GM13976 (cell line): ENCODE measurements at regions not wholly inside any gene's neighbourhood (a gene's known extent, or its start where the extent isn't known, plus 50 kb on each side); places are given as distances from the start of the nearest gene placed in this dataset.

ENCODE experiments used
- DNase-seq: peaks from one replicate; pipeline ENCODE4 v3.0.0; 2012; ENCODE audit warnings: low spot score
- in situ Hi-C: fragments of 300-500 bp; cut with MboI; formaldehyde crosslinking; loops from one replicate; pipeline ENCODE4 v1.12.0; 2022; ENCODE audit warnings: low sequenced_read_pairs, mixed read lengths, inconsistent platforms; ENCODE audit not compliant: unreplicated experiment
- TF ChIP-seq, protein P1 (sequence below): IDR thresholded peaks from 2 replicates; pipeline ENCODE4 v1.5.1; 2012; ENCODE audit warnings: borderline replicate concordance, mild to moderate bottlenecking; ENCODE audit not compliant: insufficient read depth; ENCODE audit errors: extremely low read depth, missing control alignments, control extremely low read depth

- no peak for DNase-seq
- in situ Hi-C loops = no loop called here
- TF ChIP-seq, protein P1, sequence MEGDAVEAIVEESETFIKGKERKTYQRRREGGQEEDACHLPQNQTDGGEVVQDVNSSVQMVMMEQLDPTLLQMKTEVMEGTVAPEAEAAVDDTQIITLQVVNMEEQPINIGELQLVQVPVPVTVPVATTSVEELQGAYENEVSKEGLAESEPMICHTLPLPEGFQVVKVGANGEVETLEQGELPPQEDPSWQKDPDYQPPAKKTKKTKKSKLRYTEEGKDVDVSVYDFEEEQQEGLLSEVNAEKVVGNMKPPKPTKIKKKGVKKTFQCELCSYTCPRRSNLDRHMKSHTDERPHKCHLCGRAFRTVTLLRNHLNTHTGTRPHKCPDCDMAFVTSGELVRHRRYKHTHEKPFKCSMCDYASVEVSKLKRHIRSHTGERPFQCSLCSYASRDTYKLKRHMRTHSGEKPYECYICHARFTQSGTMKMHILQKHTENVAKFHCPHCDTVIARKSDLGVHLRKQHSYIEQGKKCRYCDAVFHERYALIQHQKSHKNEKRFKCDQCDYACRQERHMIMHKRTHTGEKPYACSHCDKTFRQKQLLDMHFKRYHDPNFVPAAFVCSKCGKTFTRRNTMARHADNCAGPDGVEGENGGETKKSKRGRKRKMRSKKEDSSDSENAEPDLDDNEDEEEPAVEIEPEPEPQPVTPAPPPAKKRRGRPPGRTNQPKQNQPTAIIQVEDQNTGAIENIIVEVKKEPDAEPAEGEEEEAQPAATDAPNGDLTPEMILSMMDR = no peak
Measured at GRCh38 chr1:73811798-73812197, 386.2 kb downstream of the LRRIQ3 start.

GRCh38 chr1:73804935-73805334, 393.0 kb downstream of the LRRIQ3 start:
- DNase-seq = no peak
- TF ChIP-seq, protein P1 = no peak
- in situ Hi-C loops = no loop called here

GRCh38 chr1:73803380-73803779, 394.6 kb downstream of the LRRIQ3 start:
- TF ChIP-seq, protein P1 = no peak
- in situ Hi-C loops = no loop called here
- no peak for DNase-seq

DNA sequence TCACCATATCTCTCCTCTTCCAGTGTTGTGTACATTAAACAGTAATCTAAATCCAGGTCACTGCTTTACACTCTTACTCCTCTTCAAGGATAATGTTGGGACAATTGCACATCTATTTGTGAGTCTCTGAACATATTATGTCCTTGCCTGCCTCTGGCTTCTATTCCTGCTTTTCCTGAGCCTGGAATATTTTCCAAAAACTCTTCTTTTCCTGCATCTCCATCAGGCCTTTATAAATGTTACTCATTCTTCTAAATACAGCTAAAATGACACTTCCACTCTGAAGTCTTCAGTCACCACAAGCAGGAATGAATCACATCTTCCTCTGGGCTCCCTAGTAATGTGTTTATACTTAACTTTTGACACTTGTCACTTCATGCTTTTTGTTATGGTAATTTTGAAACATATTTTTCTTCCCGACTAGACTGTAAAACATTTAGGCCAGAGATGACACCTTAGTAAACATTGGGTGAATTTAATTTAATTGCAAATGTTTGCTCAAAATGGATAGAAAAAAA, 396.0 kb downstream of the LRRIQ3 start:
- TF ChIP-seq, protein P1 = no peak
- in situ Hi-C loops = no loop called here
- no peak for DNase-seq

DNA sequence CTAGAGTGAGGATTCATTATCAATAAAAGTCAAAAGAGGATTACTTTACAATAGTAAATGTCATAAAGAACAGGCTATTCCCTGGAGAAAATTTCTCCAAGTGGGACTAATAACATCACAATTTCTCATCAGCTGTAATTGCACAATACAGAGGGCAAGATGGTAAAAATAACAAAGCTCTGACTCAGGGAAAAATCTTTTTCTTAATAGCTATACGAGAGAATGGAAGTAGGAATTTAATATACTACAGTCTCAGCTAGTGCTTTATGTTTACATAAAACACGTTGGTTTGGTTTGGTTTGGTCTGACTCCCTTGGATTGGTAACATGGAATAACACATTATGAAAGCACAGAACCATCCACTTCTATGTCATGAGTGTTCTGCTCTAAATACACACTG, 397.6 kb downstream of the LRRIQ3 start:
- TF ChIP-seq, protein P1 = no peak
- DNase-seq = no peak
- in situ Hi-C loops = no loop called here

- no peak for DNase-seq
- TF ChIP-seq, protein P1 = no peak
- in situ Hi-C loops = no loop called here
Measured at GRCh38 chr1:73789965-73790364, 408.0 kb downstream of the LRRIQ3 start.

- TF ChIP-seq, protein P1 = no peak
- no peak for DNase-seq
- in situ Hi-C loops = no loop called here
Measured at GRCh38 chr1:73784026-73784425, 413.9 kb downstream of the LRRIQ3 start.
